ENCODE measurements at regions not wholly inside any gene's neighbourhood (a gene's known extent, or its start where the extent isn't known, plus 50 kb on each side); places are given as distances from the start of the nearest gene placed in this dataset.

DNA sequence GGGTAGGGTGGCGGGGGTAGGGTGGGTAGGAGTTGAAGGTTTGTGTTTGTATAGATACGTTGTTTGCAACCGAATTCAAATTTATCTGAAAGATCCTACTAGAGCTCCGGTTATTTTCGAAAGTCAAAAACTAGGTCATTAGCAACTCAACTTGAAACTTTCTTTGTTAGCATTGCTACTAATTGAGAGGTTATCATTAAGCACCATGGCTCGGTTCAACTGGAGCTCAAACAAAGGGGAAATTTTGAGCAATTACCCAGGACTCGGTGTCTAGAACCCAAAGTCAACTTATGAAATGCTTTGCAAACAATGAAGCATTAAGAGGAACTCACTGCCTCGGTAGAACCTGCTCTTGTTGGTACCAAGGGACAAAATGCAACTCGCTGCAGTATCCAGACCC, 207.7 kb downstream of the BCAT1 start:
- TF ChIP-seq, protein P1, sequence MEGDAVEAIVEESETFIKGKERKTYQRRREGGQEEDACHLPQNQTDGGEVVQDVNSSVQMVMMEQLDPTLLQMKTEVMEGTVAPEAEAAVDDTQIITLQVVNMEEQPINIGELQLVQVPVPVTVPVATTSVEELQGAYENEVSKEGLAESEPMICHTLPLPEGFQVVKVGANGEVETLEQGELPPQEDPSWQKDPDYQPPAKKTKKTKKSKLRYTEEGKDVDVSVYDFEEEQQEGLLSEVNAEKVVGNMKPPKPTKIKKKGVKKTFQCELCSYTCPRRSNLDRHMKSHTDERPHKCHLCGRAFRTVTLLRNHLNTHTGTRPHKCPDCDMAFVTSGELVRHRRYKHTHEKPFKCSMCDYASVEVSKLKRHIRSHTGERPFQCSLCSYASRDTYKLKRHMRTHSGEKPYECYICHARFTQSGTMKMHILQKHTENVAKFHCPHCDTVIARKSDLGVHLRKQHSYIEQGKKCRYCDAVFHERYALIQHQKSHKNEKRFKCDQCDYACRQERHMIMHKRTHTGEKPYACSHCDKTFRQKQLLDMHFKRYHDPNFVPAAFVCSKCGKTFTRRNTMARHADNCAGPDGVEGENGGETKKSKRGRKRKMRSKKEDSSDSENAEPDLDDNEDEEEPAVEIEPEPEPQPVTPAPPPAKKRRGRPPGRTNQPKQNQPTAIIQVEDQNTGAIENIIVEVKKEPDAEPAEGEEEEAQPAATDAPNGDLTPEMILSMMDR (IDR thresholded peaks at IDR 0.05; ENCODE audit: insufficient read depth, low read depth, low read length) = no peak
- DNase-seq (ENCODE audit: low read depth) = no peak
- H3K4me3 ChIP-seq (ENCODE audit: low read depth, low read length) = no peak overlapping the region

DNA sequence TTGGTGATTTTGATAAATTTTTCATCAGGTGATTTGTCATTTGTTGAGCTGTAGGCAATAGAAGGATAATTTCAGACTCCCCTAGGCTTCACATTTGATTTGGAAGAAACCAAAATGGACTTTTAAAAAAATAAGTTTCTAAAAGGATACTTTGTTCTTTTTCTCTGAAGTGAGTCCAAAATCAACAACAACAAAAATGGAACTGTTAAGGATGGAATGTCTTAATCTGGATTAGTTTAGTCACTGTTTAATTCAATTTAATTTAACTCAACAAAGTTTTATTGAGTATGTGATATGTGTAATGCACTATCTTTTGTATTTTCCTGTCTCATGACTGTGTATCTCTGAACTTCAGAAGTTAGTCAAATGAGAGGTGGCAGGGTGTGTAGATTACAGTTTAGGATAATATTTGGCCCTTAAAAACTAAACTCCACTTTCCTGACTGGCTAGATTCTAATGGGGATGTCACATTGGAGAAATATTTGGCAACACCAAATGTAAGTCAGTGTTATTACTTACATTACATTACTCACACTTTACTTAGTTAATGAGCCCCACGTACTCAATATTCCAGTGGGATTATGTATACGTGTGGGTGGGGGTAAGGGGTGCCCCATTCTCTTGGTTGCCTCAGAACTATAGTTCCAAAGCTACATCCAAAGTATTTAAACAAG, 209.7 kb downstream of the BCAT1 start:
- no peak for DNase-seq (ENCODE audit: low read depth)
- no peak overlapping the region for H3K4me3 ChIP-seq (ENCODE audit: low read depth, low read length)
- TF ChIP-seq, protein P1 (IDR thresholded peaks at IDR 0.05; ENCODE audit: insufficient read depth, low read depth, low read length) = no peak

DNA sequence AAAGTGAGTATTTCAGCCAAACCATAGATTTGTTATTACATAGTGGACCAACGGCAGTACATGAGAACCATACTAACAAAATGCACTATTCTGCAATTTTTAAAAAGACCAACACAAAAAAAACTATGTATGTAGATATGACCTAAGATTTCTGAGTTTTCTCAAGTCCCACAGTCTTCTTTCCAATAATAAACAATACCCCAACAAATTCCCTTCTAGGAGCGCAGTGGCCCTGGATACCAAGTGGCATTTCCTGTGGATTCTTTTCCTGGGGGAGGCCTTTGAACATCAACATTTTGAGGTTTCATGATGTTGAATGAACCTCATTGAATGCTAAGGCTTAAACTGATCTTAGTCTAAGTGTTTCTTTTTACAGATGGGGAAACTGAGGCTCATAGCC, 210.5 kb downstream of the BCAT1 start:
- peak; percentile 14 for DNase-seq (ENCODE audit: low read depth)
- no peak overlapping the region for H3K4me3 ChIP-seq (ENCODE audit: low read depth, low read length)
- TF ChIP-seq, protein P1 (IDR thresholded peaks at IDR 0.05; ENCODE audit: insufficient read depth, low read depth, low read length) = no peak

DNA sequence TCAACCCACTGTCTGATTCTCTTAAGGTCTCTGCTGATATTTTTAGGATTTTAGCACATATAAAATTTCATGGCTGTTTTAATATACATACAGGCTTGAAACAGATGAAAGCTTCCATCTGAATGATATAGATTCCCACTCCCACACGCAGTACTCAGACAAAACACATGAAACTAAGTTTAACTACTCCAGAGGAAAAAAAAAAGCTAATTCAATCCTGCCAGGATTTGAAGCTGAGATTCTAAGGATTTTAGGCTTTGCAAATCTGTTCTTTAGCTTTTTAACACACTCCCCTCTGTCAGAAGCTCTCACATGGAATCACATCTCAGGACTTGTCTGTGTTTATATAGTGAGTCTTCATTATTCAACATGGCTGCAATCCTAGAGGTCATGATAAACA, 217.3 kb downstream of the BCAT1 start:
- H3K4me3 ChIP-seq (ENCODE audit: low read depth, low read length) = no peak overlapping the region
- TF ChIP-seq, protein P1 (IDR thresholded peaks at IDR 0.05; ENCODE audit: insufficient read depth, low read depth, low read length) = no peak

DNA sequence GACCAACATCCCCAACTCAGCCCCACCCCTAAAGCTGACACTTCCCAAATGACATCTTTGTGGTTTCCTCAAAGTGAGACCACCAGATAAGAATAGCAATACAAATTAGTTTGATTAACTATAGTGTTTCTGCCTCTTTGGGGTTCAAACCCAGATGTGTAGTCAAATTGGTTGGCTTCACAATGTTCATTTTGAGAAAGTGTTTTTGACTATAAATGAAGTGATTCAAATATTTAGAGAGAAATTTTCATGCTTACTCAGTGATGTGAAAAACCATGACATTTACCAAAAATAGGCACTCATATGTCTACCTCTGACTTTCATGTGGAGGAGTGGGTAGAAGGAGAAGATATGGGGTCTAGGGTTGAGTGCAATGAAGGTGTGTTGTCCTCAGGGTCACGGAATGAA, 218.4 kb downstream of the BCAT1 start:
- TF ChIP-seq, protein P1 (IDR thresholded peaks at IDR 0.05; ENCODE audit: insufficient read depth, low read depth, low read length) = no peak
- no peak overlapping the region for H3K4me3 ChIP-seq (ENCODE audit: low read depth, low read length)
- DNase-seq (ENCODE audit: low read depth) = no peak

More for the DNA sequence above, 217.3 kb downstream of the BCAT1 start:
- no peak for DNase-seq (ENCODE audit: low read depth)

DNA sequence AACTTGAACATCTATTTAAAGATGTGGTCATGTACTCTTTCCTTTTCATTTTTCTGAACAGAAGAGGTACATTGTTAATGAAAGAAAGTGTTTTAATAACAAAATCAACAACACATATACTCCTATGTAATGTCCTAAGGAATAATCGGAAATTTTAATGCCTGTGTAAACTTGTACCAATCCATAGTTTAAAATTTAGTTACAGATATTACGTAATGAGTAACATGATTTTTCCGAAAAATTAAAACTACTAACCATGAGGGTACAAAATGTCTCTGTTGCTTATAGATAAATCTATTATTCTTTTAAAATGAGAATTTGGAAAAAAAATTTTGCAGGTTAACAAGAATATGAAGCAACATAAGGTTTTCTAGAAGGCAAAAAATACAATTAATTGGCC, 220.1 kb downstream of the BCAT1 start:
- no peak for DNase-seq (ENCODE audit: low read depth)
- H3K4me3 ChIP-seq (ENCODE audit: low read depth, low read length) = no peak overlapping the region
- TF ChIP-seq, protein P1 (IDR thresholded peaks at IDR 0.05; ENCODE audit: insufficient read depth, low read depth, low read length) = no peak

DNA sequence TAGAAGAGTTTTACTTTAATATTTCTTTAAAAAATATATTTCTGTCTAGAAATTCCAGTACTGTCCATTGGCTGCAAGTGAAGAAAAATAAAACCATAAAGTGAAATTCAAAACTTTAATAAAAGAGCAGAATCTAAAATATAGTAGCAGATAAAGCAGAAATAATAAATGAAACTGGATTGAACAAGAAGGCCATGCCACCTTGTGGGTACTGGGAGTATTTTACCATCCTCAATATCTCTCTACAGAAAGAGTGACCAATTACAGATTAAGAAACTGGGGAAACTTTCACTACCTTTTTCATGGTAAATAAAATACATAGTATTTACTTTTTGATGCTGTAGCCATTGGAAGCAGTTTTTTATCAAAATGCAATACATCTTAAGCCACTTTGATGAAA, 220.5 kb downstream of the BCAT1 start:
- DNase-seq (ENCODE audit: low read depth) = peak; percentile 51
- TF ChIP-seq, protein P1 (IDR thresholded peaks at IDR 0.05; ENCODE audit: insufficient read depth, low read depth, low read length) = peak; percentile 63
- no peak overlapping the region for H3K4me3 ChIP-seq (ENCODE audit: low read depth, low read length)

Measured in fibroblast of villous mesenchyme (primary cell).